Smooth muscle cell (in vitro differentiated cells): ENCODE measurements at regions not wholly inside any gene's neighbourhood (a gene's known extent, or its start where the extent isn't known, plus 50 kb on each side); places are given as distances from the start of the nearest gene placed in this dataset.
A peak's percentile ranks its signal among the peaks of the same experiment; 100 is the strongest.

Source experiments
- DNase-seq: peaks from one replicate; lab custom pipeline; 2025; ENCODE audit not compliant: unreplicated experiment; lab: John Stamatoyannopoulos, UW
- H2AFZ ChIP-seq: fragments of 200-600 bp; sonication (generic); 2 replicates; pipeline ENCODE4 v1.6.0; 2016; ENCODE audit warnings: antibody characterized with exemption, low read depth, mild to moderate bottlenecking
- H3F3A ChIP-seq: fragments of 200-600 bp; sonication (generic); 2 replicates; pipeline ENCODE4 v1.6.0; 2017; ENCODE audit warnings: antibody characterized with exemption, low read depth
- H3K27ac ChIP-seq: fragments of 200-600 bp; sonication (generic); 2 replicates; pipeline ENCODE4 v1.5.1; 2016; ENCODE audit warnings: low read depth, mild to moderate bottlenecking
- H3K27me3 ChIP-seq: fragments of 200-600 bp; sonication (generic); 2 replicates; pipeline ENCODE4 v1.6.1; 2016; ENCODE audit warnings: low read depth, mild to moderate bottlenecking
- H3K36me3 ChIP-seq: fragments of 200-600 bp; sonication (generic); 2 replicates; pipeline ENCODE4 v1.5.1; 2016; ENCODE audit warnings: low read depth
- H3K4me1 ChIP-seq: fragments of 200-600 bp; sonication (generic); 2 replicates; pipeline ENCODE4 v1.5.1; 2016; ENCODE audit warnings: low read depth
- H3K4me2 ChIP-seq: fragments of 200-600 bp; sonication (generic); 2 replicates; pipeline ENCODE4 v1.6.0; 2016; ENCODE audit warnings: mild to moderate bottlenecking
- H3K4me3 ChIP-seq: fragments of 200-600 bp; sonication (generic); 2 replicates; pipeline ENCODE4 v1.5.1; 2016; ENCODE audit warnings: mild to moderate bottlenecking
- H3K79me2 ChIP-seq: fragments of 200-600 bp; sonication (generic); 2 replicates; pipeline ENCODE4 v1.6.0; 2016; ENCODE audit warnings: low read depth, mild to moderate bottlenecking
- H3K9ac ChIP-seq: fragments of 200-600 bp; sonication (generic); 2 replicates; pipeline ENCODE4 v1.6.0; 2016; ENCODE audit warnings: low read depth
- H3K9me3 ChIP-seq: fragments of 200-600 bp; sonication (generic); replicated peaks from 2 replicates; pipeline ENCODE4 v1.5.1; 2016; ENCODE audit warnings: low read depth
- H4K20me1 ChIP-seq: fragments of 200-600 bp; sonication (generic); 2 replicates; pipeline ENCODE4 v1.6.0; 2016; ENCODE audit warnings: low read depth
- WGBS: methylation state at CpG from one replicate; pipeline ENCODE4 v1.1.7; 2016; ENCODE audit warnings: low lambda C conversion rate; 5-methylcytosine and 5-hydroxymethylcytosine counted together
- TF ChIP-seq, protein P1 (sequence below): fragments of 200-600 bp; sonication (generic); IDR thresholded peaks from 2 replicates; pipeline ENCODE4 v1.5.1; 2017; ENCODE audit warnings: borderline replicate concordance, mild to moderate bottlenecking, antibody characterized with exemption; ENCODE audit not compliant: insufficient read depth, poor library complexity, severe bottlenecking

DNA sequence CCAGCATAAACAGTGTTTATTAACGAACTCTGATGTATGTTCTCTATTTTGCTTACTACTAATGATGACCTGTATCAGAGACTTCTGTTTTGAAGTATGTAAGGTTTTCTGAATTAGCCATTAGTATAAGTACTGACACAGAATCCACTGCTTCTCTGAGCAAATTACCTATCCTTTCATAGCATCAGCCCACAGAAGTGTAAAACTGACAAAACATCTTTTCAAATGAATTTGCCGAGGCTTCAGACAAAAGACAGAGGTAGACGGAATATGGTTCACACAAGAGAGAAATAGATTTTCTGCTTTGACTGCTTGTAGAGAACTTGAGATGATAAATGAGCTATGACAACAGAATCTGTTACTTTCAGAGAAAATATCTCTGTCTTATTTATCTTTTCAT is 1051.6 kb downstream of the AMY1C start:
- Histone ChIP-seq H2AFZ (no peak overlapping the region), H3K27me3 (no peaks in the 10 kb centered on the region), H3K36me3 (no peaks in the 10 kb centered on the region), H3K4me2 (no peak overlapping the region), H4K20me1 (no peaks in the 10 kb centered on the region), H3K4me1 (no peaks in the 10 kb centered on the region), H3F3A (no peaks in the 10 kb centered on the region), H3K4me3 (no peak overlapping the region), H3K27ac (no peak overlapping the region), H3K79me2 (no peaks in the 10 kb centered on the region), H3K9me3 (no peaks in the 10 kb centered on the region), H3K9ac (no peak overlapping the region)
- DNase-seq, result no peak
- TF ChIP-seq, protein P1, sequence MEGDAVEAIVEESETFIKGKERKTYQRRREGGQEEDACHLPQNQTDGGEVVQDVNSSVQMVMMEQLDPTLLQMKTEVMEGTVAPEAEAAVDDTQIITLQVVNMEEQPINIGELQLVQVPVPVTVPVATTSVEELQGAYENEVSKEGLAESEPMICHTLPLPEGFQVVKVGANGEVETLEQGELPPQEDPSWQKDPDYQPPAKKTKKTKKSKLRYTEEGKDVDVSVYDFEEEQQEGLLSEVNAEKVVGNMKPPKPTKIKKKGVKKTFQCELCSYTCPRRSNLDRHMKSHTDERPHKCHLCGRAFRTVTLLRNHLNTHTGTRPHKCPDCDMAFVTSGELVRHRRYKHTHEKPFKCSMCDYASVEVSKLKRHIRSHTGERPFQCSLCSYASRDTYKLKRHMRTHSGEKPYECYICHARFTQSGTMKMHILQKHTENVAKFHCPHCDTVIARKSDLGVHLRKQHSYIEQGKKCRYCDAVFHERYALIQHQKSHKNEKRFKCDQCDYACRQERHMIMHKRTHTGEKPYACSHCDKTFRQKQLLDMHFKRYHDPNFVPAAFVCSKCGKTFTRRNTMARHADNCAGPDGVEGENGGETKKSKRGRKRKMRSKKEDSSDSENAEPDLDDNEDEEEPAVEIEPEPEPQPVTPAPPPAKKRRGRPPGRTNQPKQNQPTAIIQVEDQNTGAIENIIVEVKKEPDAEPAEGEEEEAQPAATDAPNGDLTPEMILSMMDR, result no peak
- WGBS, result 92% methylated on average over 3 of the region's 3 CpGs

DNA sequence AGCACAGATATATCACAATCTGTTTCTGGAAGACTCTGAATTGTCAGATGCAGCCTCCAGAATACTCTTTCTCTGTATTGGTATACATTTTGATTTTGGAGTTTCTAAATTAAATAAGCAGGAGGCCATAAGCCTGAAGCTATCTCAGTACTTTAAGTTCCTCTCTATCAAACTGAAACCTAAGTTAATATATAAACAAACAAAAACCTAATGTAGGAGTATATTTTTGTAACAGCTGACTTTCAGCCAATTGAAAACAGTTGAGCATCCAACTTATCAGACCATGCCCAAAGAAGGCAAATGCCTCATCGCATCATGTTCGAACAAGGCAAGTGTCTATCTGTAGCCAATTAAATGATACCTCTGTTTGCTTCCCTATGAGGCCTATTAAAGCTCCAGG is 1054.4 kb downstream of the AMY1C start:
- no peaks in the 10 kb centered on the region for H4K20me1 ChIP-seq
- no peaks in the 10 kb centered on the region for H3K27me3 ChIP-seq
- H3K36me3 ChIP-seq, result no peaks in the 10 kb centered on the region
- no peaks in the 10 kb centered on the region for H3F3A ChIP-seq
- TF ChIP-seq, protein P1, result no peak
- peak overlapping the region; percentile 66 for H2AFZ ChIP-seq
- H3K9ac ChIP-seq, result no peak overlapping the region
- no peaks in the 10 kb centered on the region for H3K9me3 ChIP-seq
- H3K27ac ChIP-seq, result no peak overlapping the region
- H3K79me2 ChIP-seq, result no peaks in the 10 kb centered on the region
- DNase-seq, result no peak
- peak overlapping the region; percentile 54 for H3K4me2 ChIP-seq
- no peak overlapping the region for H3K4me3 ChIP-seq
- WGBS, result 74% methylated on average over 2 of the region's 2 CpGs
- no peaks in the 10 kb centered on the region for H3K4me1 ChIP-seq

DNA sequence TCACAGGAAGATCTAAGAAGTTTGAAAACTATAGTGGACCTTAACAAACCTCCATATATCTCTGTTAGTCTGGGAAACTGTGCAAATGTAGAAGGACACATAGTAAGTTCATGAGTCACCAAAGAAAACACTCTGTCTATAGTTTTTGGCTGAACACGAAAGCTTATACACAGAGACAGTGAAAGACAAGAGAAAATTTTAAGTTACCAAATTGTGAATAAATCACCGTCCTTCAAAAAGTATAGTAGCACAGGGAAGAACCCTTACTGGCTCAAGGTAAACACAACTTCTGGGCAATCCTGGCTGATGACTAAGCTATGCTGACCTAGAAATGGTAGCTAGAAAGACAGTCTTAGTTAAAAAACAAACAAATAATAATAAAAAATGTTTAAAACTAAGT is 1057.9 kb downstream of the AMY1C start:
- Histone ChIP-seq H3K9me3 (no peaks in the 10 kb centered on the region), H3K27me3 (no peaks in the 10 kb centered on the region), H2AFZ (no peak overlapping the region), H3K4me1 (no peaks in the 10 kb centered on the region), H3K79me2 (no peaks in the 10 kb centered on the region), H4K20me1 (no peaks in the 10 kb centered on the region), H3F3A (no peaks in the 10 kb centered on the region), H3K4me2 (peak overlapping the region; percentile 8), H3K36me3 (no peaks in the 10 kb centered on the region), H3K9ac (no peak overlapping the region), H3K4me3 (no peak overlapping the region), H3K27ac (no peak overlapping the region)
- TF ChIP-seq, protein P1, result no peak
- 43% methylated on average over 2 of the region's 2 CpGs for WGBS
- DNase-seq, result no peak

DNA sequence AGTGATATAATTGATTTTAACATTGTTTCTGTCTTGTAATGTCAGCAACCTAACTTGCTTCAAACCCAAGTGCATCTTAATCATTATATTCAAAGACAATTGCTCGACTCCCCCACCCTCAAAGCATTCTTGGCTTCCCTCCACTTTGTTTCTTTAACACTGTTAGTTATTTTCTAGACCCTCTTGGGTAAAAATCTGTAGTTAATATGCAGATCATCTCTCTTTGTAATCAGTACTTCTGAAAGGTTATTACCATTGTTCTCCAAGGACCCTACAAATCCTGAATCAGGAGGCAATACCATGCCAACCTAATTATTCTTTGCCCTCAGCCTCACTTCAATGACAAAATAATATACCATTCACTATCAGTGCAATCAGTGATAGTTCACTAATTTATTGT is 1075.7 kb downstream of the AMY1C start:
- TF ChIP-seq, protein P1, result no peak
- Histone ChIP-seq H3K36me3 (no peaks in the 10 kb centered on the region), H3K4me3 (no peak overlapping the region), H2AFZ (no peak overlapping the region), H3K4me2 (no peak overlapping the region), H3K4me1 (no peaks in the 10 kb centered on the region), H3K27ac (no peak overlapping the region), H3F3A (no peaks in the 10 kb centered on the region), H3K9ac (no peak overlapping the region), H3K79me2 (no peaks in the 10 kb centered on the region), H3K9me3 (no peaks in the 10 kb centered on the region), H3K27me3 (no peaks in the 10 kb centered on the region), H4K20me1 (no peaks in the 10 kb centered on the region)
- WGBS, result 85% methylated on average over 1 of the region's 1 CpG
- DNase-seq, result no peak
